SK-N-SH (cell line): ENCODE measurements at regions not wholly inside any gene's neighbourhood (a gene's known extent, or its start where the extent isn't known, plus 50 kb on each side); places are given as distances from the start of the nearest gene placed in this dataset.

Experiments used
- EP300 ChIP-seq, 2 experiments: IDR thresholded peaks; 2 replicates each; pipeline versions ENCODE4 v1.4.0 to v1.6.1; 2012; ENCODE audit warnings: borderline replicate concordance in 1 of 2, low read depth in 1 of 2, low read length in 1 of 2
- NRF1 ChIP-seq: IDR thresholded peaks from 2 replicates; pipeline ENCODE4 v1.6.1; 2012; ENCODE audit warnings: low read depth, mild to moderate bottlenecking, low read length
- POLR2AphosphoS5 ChIP-seq: IDR thresholded peaks from 2 replicates; pipeline ENCODE4 v1.6.1; 2012; ENCODE audit warnings: low read depth, low read length
- SIN3A ChIP-seq: IDR thresholded peaks from 2 replicates; pipeline ENCODE4 v1.6.1; 2012; ENCODE audit warnings: low read depth, mild to moderate bottlenecking, low read length, moderate library complexity, borderline replicate concordance
- YY1 ChIP-seq: IDR thresholded peaks from 2 replicates; pipeline ENCODE4 v1.4.0; 2012; ENCODE audit warnings: low read depth, mild to moderate bottlenecking
- TF ChIP-seq, protein P1 (sequence below): fragments of 150-350 bp; IDR thresholded peaks from 2 replicates; pipeline ENCODE4 v1.6.1; 2017; ENCODE audit warnings: antibody characterized with exemption, low read length, low read depth, borderline replicate concordance
- TF ChIP-seq, protein P2 (sequence below): fragments of 200-600 bp; sonication (generic); IDR thresholded peaks from 2 replicates; pipeline ENCODE4 v1.6.1; 2017; ENCODE audit warnings: antibody characterized with exemption, mild to moderate bottlenecking, moderate library complexity

DNA sequence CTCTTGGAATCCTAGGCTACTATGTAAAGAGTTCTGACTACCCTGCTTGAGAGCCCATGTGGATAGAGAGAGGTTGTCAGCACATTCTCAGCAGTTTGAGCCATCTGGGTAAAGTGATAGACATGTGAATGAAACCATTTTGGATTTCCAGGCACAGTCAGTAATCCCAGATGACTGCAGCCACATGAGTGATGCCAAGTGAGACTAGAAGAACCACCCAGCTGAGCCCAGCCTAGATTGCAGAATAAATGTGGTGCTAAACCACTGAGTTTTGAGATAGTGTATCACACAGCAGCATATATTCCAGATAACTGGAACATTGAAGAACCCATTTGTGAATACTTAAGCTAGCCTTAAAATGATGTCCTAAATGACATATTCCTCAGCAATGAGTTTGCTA lies 166.2 kb downstream of the ATP6V1G3 start:
- TF ChIP-seq, protein P1, sequence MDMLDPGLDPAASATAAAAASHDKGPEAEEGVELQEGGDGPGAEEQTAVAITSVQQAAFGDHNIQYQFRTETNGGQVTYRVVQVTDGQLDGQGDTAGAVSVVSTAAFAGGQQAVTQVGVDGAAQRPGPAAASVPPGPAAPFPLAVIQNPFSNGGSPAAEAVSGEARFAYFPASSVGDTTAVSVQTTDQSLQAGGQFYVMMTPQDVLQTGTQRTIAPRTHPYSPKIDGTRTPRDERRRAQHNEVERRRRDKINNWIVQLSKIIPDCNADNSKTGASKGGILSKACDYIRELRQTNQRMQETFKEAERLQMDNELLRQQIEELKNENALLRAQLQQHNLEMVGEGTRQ, result no peak
- TF ChIP-seq EP300 (IDR thresholded peaks at IDR 0.05; ENCODE audit: borderline replicate concordance in 1 of 2, low read depth in 1 of 2, low read length in 1 of 2) (no peak), YY1 (no peak), POLR2AphosphoS5 (no peak), NRF1 (no peak), SIN3A (no peak)
- TF ChIP-seq, protein P2, sequence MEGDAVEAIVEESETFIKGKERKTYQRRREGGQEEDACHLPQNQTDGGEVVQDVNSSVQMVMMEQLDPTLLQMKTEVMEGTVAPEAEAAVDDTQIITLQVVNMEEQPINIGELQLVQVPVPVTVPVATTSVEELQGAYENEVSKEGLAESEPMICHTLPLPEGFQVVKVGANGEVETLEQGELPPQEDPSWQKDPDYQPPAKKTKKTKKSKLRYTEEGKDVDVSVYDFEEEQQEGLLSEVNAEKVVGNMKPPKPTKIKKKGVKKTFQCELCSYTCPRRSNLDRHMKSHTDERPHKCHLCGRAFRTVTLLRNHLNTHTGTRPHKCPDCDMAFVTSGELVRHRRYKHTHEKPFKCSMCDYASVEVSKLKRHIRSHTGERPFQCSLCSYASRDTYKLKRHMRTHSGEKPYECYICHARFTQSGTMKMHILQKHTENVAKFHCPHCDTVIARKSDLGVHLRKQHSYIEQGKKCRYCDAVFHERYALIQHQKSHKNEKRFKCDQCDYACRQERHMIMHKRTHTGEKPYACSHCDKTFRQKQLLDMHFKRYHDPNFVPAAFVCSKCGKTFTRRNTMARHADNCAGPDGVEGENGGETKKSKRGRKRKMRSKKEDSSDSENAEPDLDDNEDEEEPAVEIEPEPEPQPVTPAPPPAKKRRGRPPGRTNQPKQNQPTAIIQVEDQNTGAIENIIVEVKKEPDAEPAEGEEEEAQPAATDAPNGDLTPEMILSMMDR, result no peak
